ENCODE measurements at regions not wholly inside any gene's neighbourhood (a gene's known extent, or its start where the extent isn't known, plus 50 kb on each side); places are given as distances from the start of the nearest gene placed in this dataset.

DNA sequence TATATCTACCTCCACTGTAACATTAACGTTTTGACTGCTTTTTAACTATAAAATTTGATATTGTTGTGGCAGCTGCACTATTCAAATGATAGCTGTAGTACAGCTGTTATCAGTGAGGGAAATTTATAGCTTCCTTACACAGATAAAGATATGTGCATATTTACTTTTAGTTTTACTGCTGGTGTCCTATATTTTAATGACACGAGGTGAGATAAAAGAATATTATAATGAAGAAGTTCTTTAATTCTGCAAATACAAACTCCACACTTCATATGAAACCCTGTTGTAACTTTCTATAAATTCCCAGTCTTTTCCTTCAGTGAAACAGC is 427.8 kb upstream of the ZEB2 start:
- CTCF ChIA-PET = no interaction called here
- Mint-ChIP-seq H3K4me1 (ENCODE audit: low read depth) (no peaks in the 10 kb centered on the region), H3K36me3 (ENCODE audit: low read depth) (no peaks in the 10 kb centered on the region), H3K9me3 (no peaks in the 10 kb centered on the region), H3K27me3 (no peaks in the 10 kb centered on the region), H3K4me3 (no peak overlapping the region), H3K27ac (no peak overlapping the region)
- Histone ChIP-seq H3K27ac (ENCODE audit: low read depth in 1 of 2, low read length in 2 of 2) (no peak overlapping the region), H3K27me3 (ENCODE audit: control insufficient read depth in 1 of 2, insufficient read depth in 2 of 2, low read length in 2 of 2) (no peaks in the 10 kb centered on the region), H3K4me1 (ENCODE audit: insufficient read depth, low read length) (no peaks in the 10 kb centered on the region), H3K36me3 (ENCODE audit: insufficient read depth, low read length) (no peaks in the 10 kb centered on the region), H3K9me3 (ENCODE audit: control insufficient read depth in 1 of 2, insufficient read depth in 1 of 2, low read length in 2 of 2) (peaks cover 0 to 4% of the 10 kb centered on the region in 2 experiments), H3K4me3 (ENCODE audit: low read length) (no peak overlapping the region)
- no peak for DNase-seq
- POLR2A ChIA-PET = no interaction called here
- no peak for ATAC-seq (ENCODE audit: poor library complexity)
- TF ChIP-seq, protein P1, sequence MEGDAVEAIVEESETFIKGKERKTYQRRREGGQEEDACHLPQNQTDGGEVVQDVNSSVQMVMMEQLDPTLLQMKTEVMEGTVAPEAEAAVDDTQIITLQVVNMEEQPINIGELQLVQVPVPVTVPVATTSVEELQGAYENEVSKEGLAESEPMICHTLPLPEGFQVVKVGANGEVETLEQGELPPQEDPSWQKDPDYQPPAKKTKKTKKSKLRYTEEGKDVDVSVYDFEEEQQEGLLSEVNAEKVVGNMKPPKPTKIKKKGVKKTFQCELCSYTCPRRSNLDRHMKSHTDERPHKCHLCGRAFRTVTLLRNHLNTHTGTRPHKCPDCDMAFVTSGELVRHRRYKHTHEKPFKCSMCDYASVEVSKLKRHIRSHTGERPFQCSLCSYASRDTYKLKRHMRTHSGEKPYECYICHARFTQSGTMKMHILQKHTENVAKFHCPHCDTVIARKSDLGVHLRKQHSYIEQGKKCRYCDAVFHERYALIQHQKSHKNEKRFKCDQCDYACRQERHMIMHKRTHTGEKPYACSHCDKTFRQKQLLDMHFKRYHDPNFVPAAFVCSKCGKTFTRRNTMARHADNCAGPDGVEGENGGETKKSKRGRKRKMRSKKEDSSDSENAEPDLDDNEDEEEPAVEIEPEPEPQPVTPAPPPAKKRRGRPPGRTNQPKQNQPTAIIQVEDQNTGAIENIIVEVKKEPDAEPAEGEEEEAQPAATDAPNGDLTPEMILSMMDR (IDR thresholded peaks at IDR 0.05) = no peak
- intact Hi-C loops (cut with DNase I, micrococcal nuclease) = no loop called here

DNA sequence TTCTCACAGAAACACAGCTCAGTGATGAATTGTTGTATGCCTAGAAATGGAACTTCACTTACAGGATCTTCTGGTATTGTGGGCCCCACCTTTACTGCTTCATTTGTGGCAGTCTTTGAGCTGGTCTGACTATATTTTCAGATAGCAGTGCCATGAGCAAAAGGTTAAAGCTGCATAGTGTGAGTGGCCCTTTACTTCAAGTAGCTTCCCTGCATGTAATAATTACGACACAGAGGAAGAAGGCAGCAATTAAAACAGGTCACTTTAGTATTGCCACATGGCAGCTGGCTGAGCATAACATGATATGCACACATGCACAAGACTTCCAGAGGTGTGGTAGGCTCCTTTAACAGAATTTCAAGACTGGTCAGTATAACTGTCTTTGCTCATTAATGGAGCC is 426.3 kb upstream of the ZEB2 start:
- Mint-ChIP-seq H3K27me3 (no peaks in the 10 kb centered on the region), H3K4me3 (no peak overlapping the region), H3K36me3 (ENCODE audit: low read depth) (no peaks in the 10 kb centered on the region), H3K4me1 (ENCODE audit: low read depth) (no peaks in the 10 kb centered on the region), H3K27ac (no peak overlapping the region), H3K9me3 (no peaks in the 10 kb centered on the region)
- Histone ChIP-seq H3K27ac (ENCODE audit: low read depth in 1 of 2, low read length in 2 of 2) (no peak overlapping the region), H3K9me3 (ENCODE audit: control insufficient read depth in 1 of 2, insufficient read depth in 1 of 2, low read length in 2 of 2) (peaks cover 0 to 4% of the 10 kb centered on the region in 2 experiments), H3K4me1 (ENCODE audit: insufficient read depth, low read length) (no peaks in the 10 kb centered on the region), H3K27me3 (ENCODE audit: control insufficient read depth in 1 of 2, insufficient read depth in 2 of 2, low read length in 2 of 2) (no peaks in the 10 kb centered on the region), H3K36me3 (ENCODE audit: insufficient read depth, low read length) (no peaks in the 10 kb centered on the region), H3K4me3 (ENCODE audit: low read length) (no peak overlapping the region)
- CTCF ChIA-PET = no interaction called here
- POLR2A ChIA-PET = no interaction called here
- ATAC-seq (ENCODE audit: poor library complexity) = no peak
- no peak for DNase-seq
- TF ChIP-seq, protein P1 (IDR thresholded peaks at IDR 0.05) = no peak
- intact Hi-C loops (cut with DNase I, micrococcal nuclease) = no loop called here

DNA sequence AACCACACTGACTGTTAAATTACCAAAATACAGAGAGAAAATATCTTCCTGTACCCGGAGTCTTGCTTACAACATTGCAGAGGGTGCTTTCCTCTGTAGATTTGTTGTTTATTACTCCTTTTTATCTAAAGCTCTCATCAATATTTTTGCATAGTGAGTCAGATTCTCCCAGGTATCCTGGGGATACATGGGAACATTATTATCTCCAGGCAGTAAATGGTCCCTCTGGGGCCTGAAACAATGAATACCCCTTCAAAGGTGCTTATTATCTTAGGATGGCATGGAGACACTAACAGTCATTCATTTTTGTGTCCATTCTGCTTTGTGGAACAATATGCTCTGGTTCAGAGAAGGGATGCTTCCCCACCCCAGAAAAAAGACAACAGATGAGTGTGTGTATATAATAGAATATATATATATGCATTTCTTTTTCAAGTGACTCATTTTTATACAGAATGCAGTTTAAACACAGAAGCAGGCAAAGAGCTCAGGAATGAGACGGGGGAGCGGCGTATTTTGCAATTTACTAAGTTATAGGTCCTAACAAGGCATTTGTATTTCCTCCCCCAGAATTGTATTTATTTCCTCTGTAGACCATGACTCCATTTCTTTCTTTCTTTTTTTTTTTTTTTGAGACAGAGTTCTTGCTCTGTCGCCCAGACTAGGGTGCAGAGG is 424.8 kb upstream of the ZEB2 start:
- Mint-ChIP-seq H3K4me1 (ENCODE audit: low read depth) (no peaks in the 10 kb centered on the region), H3K36me3 (ENCODE audit: low read depth) (no peaks in the 10 kb centered on the region), H3K27ac (no peak overlapping the region), H3K4me3 (no peak overlapping the region), H3K27me3 (no peaks in the 10 kb centered on the region), H3K9me3 (no peaks in the 10 kb centered on the region)
- intact Hi-C loops (cut with DNase I, micrococcal nuclease) = no loop called here
- no peaks in the 10 kb centered on the region for H3K36me3 ChIP-seq (ENCODE audit: insufficient read depth, low read length)
- H3K4me3 ChIP-seq (ENCODE audit: low read length) = no peak overlapping the region
- TF ChIP-seq, protein P1 (IDR thresholded peaks at IDR 0.05) = no peak
- DNase-seq = no peak
- peaks cover 0 to 3% of the 10 kb centered on the region in 2 experiments for H3K9me3 ChIP-seq (ENCODE audit: control insufficient read depth in 1 of 2, insufficient read depth in 1 of 2, low read length in 2 of 2)
- H3K27ac ChIP-seq (ENCODE audit: low read depth in 1 of 2, low read length in 2 of 2) = no peak overlapping the region
- ChIA-PET CTCF (no interaction called here), POLR2A (no interaction called here)
- ATAC-seq (ENCODE audit: poor library complexity) = no peak
- no peaks in the 10 kb centered on the region for H3K27me3 ChIP-seq (ENCODE audit: control insufficient read depth in 1 of 2, insufficient read depth in 2 of 2, low read length in 2 of 2)
- H3K4me1 ChIP-seq (ENCODE audit: insufficient read depth, low read length) = no peaks in the 10 kb centered on the region
